ENCODE measurements at regions not wholly inside any gene's neighbourhood (a gene's known extent, or its start where the extent isn't known, plus 50 kb on each side); places are given as distances from the start of the nearest gene placed in this dataset.
A peak's percentile ranks its signal among the peaks of the same experiment; 100 is the strongest.

DNA sequence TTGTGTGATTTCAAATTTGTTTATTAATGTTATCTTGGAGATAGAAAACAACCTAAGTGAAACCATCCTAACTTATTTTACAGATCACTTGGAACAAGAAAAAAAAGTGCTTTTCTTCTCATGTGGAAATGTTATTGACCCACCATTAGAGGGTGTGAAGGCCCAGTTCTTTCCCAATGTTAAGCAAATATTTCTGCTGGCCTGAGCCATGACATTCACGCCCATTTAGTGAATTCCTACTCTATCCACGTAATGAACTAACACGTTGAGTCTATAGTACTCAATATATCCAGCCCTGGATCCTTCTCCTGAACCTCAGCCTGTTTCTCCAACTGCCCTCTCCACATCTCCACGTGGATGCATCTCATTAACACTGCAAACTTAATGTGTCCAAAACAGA, 180.6 kb upstream of the ZFP64 start:
- TF ChIP-seq, protein P1, sequence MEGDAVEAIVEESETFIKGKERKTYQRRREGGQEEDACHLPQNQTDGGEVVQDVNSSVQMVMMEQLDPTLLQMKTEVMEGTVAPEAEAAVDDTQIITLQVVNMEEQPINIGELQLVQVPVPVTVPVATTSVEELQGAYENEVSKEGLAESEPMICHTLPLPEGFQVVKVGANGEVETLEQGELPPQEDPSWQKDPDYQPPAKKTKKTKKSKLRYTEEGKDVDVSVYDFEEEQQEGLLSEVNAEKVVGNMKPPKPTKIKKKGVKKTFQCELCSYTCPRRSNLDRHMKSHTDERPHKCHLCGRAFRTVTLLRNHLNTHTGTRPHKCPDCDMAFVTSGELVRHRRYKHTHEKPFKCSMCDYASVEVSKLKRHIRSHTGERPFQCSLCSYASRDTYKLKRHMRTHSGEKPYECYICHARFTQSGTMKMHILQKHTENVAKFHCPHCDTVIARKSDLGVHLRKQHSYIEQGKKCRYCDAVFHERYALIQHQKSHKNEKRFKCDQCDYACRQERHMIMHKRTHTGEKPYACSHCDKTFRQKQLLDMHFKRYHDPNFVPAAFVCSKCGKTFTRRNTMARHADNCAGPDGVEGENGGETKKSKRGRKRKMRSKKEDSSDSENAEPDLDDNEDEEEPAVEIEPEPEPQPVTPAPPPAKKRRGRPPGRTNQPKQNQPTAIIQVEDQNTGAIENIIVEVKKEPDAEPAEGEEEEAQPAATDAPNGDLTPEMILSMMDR (IDR thresholded peaks at IDR 0.05; ENCODE audit: insufficient read depth, low read depth, low read length, missing control alignments) = no peak
- H3K4me3 ChIP-seq (ENCODE audit: low read length) = no peak overlapping the region
- DNase-seq (ENCODE audit: low read depth) = no peak

DNA sequence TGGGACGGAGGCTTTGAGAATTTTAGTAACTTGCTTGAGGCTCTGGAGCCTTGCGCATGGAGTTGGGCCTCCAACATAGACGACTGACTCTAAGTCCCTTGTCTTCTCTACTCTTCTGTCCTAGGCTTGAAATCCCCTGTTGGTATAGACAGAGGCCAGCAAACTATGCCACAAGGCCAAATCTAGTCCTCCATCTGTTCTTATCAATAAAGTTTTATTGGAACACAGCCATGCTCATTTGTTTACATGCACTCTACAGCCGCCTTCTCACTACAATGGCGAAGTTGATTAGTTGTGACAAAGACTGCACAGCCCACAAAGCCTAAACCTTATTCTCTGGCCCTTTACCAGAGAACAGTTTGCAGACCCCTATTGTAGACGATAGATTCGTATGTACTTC, 174.1 kb upstream of the ZFP64 start:
- no peak overlapping the region for H3K4me3 ChIP-seq (ENCODE audit: low read length)
- DNase-seq (ENCODE audit: low read depth) = no peak
- TF ChIP-seq, protein P1 (IDR thresholded peaks at IDR 0.05; ENCODE audit: insufficient read depth, low read depth, low read length, missing control alignments) = no peak

DNA sequence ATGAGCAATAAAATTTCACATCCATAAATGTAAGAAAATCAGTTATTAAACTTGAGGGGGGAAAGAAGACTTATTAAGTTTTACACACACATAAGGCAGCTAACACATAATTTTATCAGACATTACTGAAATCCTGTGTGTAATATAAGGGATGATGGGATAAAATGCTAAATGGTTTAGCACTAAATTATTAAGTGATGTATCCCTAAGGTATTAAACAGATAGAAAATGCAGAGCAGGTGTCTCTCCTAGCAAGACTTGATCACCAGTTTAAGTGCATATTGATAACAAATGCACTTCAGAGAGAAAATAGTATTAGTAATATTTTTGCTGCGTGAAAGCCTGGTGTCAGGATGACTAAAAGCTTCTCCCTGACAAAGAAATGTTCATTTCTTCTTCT, 172.8 kb upstream of the ZFP64 start:
- H3K4me3 ChIP-seq (ENCODE audit: low read length) = no peak overlapping the region
- TF ChIP-seq, protein P1 (IDR thresholded peaks at IDR 0.05; ENCODE audit: insufficient read depth, low read depth, low read length, missing control alignments) = no peak
- DNase-seq (ENCODE audit: low read depth) = no peak

DNA sequence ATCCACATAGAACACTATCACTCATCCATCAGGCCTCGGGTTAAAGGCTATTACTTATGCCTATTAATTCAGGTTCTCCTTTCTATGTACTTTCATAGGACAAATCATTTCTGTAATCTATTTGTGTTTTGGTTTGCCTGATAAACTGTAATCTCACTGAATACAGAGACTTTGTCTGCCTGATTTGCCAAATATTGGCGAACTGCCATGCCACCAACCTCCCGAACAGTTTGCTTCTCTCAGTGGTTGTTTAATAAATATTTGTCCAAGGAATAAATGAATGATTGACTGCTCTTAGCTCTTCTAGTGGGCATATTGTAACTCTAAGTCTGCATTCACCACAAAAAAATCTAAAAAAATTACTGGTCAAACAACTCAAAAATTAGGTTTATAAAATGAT, 170.1 kb upstream of the ZFP64 start:
- TF ChIP-seq, protein P1 (IDR thresholded peaks at IDR 0.05; ENCODE audit: insufficient read depth, low read depth, low read length, missing control alignments) = no peak
- DNase-seq (ENCODE audit: low read depth) = no peak
- no peak overlapping the region for H3K4me3 ChIP-seq (ENCODE audit: low read length)

DNA sequence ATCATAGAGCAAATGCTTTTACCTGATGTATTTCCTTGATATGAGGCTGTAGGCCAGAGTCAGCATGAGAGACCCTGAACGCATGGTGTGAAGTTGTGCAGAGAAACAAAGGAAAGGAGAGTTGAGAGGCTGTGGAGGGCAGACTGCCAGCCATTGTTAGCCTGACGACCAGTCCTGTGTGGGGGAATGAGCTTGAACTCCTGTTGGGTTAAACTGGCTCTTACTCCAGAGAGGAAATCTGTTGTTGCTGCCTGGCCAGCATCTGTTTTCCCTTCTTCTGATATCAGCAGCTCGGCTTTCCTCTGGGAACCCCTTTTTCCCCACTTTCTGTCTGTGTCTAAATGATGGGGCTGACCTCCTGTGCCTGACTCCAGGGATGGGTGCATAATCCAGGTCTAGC, 158.2 kb upstream of the ZFP64 start:
- DNase-seq (ENCODE audit: low read depth) = no peak
- TF ChIP-seq, protein P1 (IDR thresholded peaks at IDR 0.05; ENCODE audit: insufficient read depth, low read depth, low read length, missing control alignments) = no peak

DNA sequence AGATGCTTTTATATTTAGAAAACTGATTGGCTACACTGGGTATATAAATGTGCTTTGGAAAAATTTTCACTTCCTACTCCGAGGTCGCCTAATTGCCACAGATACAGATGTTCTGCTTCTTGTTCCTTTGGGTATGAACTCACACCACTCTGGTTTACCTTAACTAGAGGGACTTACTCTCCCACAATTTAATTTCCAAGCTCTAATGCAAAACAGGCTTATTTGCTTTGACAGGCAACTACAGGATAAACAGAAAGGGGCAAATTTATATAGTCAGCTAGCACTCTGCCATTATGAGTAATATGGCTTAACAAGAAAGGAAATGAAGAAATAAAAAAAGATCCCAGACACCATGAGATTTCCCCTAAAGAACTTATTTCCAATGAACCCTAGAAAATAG, 156.9 kb upstream of the ZFP64 start:
- no peak for DNase-seq (ENCODE audit: low read depth)
- TF ChIP-seq, protein P1 (IDR thresholded peaks at IDR 0.05; ENCODE audit: insufficient read depth, low read depth, low read length, missing control alignments) = no peak
- H3K4me3 ChIP-seq (ENCODE audit: low read length) = no peak overlapping the region

More for the DNA sequence above, 158.2 kb upstream of the ZFP64 start:
- no peak overlapping the region for H3K4me3 ChIP-seq (ENCODE audit: low read length)

DNA sequence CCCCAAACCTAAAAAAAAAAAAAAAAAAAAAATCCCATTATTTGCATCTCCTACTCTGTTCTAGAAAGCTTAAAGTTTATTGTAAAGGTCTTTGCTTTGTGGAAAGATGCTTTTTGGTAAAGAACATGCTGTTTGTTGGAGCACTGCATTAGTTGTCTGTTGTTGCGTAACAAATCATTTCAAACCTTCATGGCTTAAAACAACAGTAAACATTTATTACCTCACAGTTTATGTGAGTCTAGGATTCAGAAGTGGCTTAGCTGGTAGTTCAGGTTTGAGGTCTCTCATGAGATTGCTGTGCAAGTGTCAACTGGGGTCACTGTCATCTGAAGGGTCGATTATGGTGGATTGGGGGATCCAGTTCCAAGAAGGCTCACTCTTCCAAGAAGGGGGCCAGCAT, 155.2 kb upstream of the ZFP64 start:
- no peak overlapping the region for H3K4me3 ChIP-seq (ENCODE audit: low read length)
- TF ChIP-seq, protein P1 (IDR thresholded peaks at IDR 0.05; ENCODE audit: insufficient read depth, low read depth, low read length, missing control alignments) = no peak
- peak; percentile 18 for DNase-seq (ENCODE audit: low read depth)

Measured in epithelial cell of esophagus (primary cell).